Parathyroid adenoma (tissue), 2 donors: ENCODE measurements at regions not wholly inside any gene's neighbourhood (a gene's known extent, or its start where the extent isn't known, plus 50 kb on each side); places are given as distances from the start of the nearest gene placed in this dataset.

Experiments used
- H2AFZ ChIP-seq: fragments of 300-600 bp; sonication (generic); one replicate; pipeline ENCODE4 v1.7.0; 2017; ENCODE audit warnings: antibody characterized with exemption, mild to moderate bottlenecking
- H3K27ac ChIP-seq: fragments of 300-600 bp; sonication (generic); one replicate; pipeline ENCODE4 v1.7.0; 2017
- H3K27me3 ChIP-seq: fragments of 300-600 bp; sonication (generic); one replicate; pipeline ENCODE4 v1.7.0; 2017; ENCODE audit warnings: low read length; ENCODE audit not compliant: control insufficient read depth, insufficient read depth
- H3K36me3 ChIP-seq: fragments of 300-600 bp; sonication (generic); one replicate; pipeline ENCODE4 v1.7.0; 2017; ENCODE audit warnings: low read length; ENCODE audit not compliant: control insufficient read depth, insufficient read depth
- H3K4me1 ChIP-seq: fragments of 300-600 bp; sonication (generic); one replicate; pipeline ENCODE4 v1.7.0; 2017; ENCODE audit warnings: control low read depth
- H3K4me2 ChIP-seq: fragments of 300-600 bp; sonication (generic); one replicate; pipeline ENCODE4 v1.7.0; 2017; ENCODE audit warnings: low read length
- H3K4me3 ChIP-seq: fragments of 300-600 bp; sonication (generic); one replicate; pipeline ENCODE4 v1.7.0; 2017; ENCODE audit warnings: low read depth, low read length
- H3K79me2 ChIP-seq: fragments of 300-600 bp; sonication (generic); one replicate; pipeline ENCODE4 v1.7.0; 2017; ENCODE audit warnings: control low read depth
- H3K9ac ChIP-seq: fragments of 300-600 bp; sonication (generic); one replicate; pipeline ENCODE4 v1.7.0; 2017; ENCODE audit warnings: mild to moderate bottlenecking
- H3K9me3 ChIP-seq: fragments of 300-600 bp; sonication (generic); one replicate; pipeline ENCODE4 v1.7.0; 2017; ENCODE audit warnings: low read length; ENCODE audit not compliant: control insufficient read depth
- TF ChIP-seq, protein P1 (sequence below): fragments of 300-600 bp; sonication (generic); IDR thresholded peaks from one replicate; pipeline ENCODE4 v1.7.0; 2017; ENCODE audit warnings: antibody characterized with exemption, mild to moderate bottlenecking
- donor health status: primary hyperparathyroidism.

DNA sequence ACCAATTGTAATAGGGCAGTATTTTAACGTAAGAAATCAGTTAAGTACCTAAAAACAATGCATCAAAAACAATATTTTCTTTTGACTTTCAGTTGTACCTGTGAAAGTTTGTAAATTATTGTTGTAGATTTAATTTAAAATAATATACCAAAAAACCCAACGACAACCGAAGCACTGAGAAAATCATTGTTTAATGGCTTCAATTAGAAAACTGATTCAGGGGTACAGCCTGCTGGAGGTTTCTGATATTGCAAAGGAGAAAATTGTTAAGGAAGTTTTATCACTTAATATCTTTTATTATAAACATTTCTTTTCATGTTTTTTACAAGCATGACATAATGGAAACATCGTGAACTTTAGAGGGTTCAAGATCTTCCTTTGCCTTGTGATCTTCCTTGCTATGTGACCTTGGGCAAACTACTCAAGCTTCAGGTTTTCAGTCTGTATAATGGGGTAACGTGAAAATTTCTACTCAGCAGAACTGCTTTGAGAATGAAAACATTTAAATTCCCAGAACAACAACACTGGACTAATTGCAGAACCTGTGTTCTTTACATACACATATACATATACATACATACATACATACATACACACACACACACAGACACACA, 76.3 kb upstream of the GLS start:
- H3K4me1 ChIP-seq: peaks cover 44% of the 10 kb centered on the region
- H3K36me3 ChIP-seq: no peaks in the 10 kb centered on the region
- H3K4me2 ChIP-seq: peak overlapping the region; percentile 14
- H3K9me3 ChIP-seq: no peaks in the 10 kb centered on the region
- H3K27me3 ChIP-seq: no peaks in the 10 kb centered on the region
- TF ChIP-seq, protein P1, sequence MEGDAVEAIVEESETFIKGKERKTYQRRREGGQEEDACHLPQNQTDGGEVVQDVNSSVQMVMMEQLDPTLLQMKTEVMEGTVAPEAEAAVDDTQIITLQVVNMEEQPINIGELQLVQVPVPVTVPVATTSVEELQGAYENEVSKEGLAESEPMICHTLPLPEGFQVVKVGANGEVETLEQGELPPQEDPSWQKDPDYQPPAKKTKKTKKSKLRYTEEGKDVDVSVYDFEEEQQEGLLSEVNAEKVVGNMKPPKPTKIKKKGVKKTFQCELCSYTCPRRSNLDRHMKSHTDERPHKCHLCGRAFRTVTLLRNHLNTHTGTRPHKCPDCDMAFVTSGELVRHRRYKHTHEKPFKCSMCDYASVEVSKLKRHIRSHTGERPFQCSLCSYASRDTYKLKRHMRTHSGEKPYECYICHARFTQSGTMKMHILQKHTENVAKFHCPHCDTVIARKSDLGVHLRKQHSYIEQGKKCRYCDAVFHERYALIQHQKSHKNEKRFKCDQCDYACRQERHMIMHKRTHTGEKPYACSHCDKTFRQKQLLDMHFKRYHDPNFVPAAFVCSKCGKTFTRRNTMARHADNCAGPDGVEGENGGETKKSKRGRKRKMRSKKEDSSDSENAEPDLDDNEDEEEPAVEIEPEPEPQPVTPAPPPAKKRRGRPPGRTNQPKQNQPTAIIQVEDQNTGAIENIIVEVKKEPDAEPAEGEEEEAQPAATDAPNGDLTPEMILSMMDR: peak; percentile 78
- peak overlapping the region; percentile 4 for H3K27ac ChIP-seq
- H3K4me3 ChIP-seq: no peak overlapping the region
- H3K79me2 ChIP-seq: no peaks in the 10 kb centered on the region
- no peak overlapping the region for H3K9ac ChIP-seq
- H2AFZ ChIP-seq: peak overlapping the region; percentile 68

DNA sequence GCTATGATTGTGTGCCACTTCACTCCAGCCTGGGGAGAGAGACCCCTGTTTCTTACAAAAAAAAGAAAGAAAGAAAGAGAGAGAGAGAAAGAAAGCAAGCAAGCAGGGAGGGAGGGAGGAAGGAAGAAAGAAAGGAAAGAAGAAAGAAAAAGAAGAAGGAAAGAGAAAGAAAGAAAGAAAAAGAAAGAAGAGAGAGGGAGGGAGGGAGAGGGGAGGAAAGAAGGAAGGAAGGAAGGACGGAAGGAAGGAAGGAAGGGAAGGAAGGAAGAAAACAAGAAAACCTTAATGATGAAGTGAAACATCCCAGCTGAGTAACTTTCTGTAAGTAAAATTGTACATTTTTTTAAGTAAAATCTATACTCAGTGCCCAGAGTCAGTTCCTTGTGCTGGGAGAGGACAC, 75.5 kb upstream of the GLS start:
- no peaks in the 10 kb centered on the region for H3K36me3 ChIP-seq
- H3K4me1 ChIP-seq: peaks cover 44% of the 10 kb centered on the region
- H3K4me2 ChIP-seq: no peak overlapping the region
- H3K4me3 ChIP-seq: no peak overlapping the region
- TF ChIP-seq, protein P1: no peak
- H3K79me2 ChIP-seq: no peaks in the 10 kb centered on the region
- peak overlapping the region; percentile 22 for H2AFZ ChIP-seq
- no peaks in the 10 kb centered on the region for H3K27me3 ChIP-seq
- no peak overlapping the region for H3K9ac ChIP-seq
- H3K9me3 ChIP-seq: no peaks in the 10 kb centered on the region
- H3K27ac ChIP-seq: no peak overlapping the region

DNA sequence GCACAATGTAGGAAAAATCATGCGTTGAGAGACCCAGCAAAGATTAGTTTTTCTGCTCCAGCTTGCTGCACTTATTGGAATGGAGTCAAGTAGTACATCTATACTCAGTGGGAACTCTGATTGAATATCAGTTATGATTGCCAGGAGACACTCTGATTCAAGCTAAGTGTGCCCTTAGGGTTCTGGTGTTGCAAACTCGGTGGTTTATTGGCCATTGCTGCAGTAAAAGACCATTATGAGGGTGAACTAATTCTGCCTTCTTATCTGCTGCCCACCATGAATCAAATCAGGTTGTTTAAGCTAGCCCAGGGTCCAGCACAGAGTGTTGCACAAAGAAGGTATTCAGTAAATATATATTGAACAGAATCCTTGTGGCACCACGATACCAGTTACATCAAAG, 74.8 kb upstream of the GLS start:
- Histone ChIP-seq H3K27me3 (no peaks in the 10 kb centered on the region), H3K79me2 (no peaks in the 10 kb centered on the region), H3K36me3 (no peaks in the 10 kb centered on the region), H3K4me3 (no peak overlapping the region), H3K4me2 (no peak overlapping the region), H2AFZ (no peak overlapping the region), H3K4me1 (peaks cover 44% of the 10 kb centered on the region), H3K9ac (no peak overlapping the region), H3K9me3 (no peaks in the 10 kb centered on the region), H3K27ac (no peak overlapping the region)
- TF ChIP-seq, protein P1: no peak

DNA sequence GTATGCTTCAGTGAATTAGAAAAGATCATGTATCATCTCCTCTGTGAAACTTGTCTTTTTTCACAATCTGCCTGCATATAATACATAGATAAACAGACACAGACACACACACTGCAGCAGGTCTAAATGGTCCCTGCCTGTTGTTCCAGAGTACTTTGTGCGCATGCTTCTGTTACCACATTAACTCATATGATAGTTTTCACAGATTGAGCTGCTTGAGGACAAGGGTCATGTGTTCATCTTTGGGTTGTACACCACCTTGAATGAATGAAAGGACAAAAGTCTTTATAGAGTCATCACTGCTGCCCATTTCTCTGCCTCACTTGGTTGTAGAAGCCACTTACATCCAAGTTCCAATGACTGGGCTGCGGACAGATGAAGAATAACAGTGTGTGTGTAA, 72.7 kb upstream of the GLS start:
- no peaks in the 10 kb centered on the region for H3K27me3 ChIP-seq
- no peak overlapping the region for H3K4me2 ChIP-seq
- no peak overlapping the region for H3K9ac ChIP-seq
- H3K27ac ChIP-seq: peak overlapping the region; percentile 11
- no peak overlapping the region for H3K4me3 ChIP-seq
- H3K4me1 ChIP-seq: peaks cover 27% of the 10 kb centered on the region
- no peaks in the 10 kb centered on the region for H3K79me2 ChIP-seq
- H2AFZ ChIP-seq: no peak overlapping the region
- no peaks in the 10 kb centered on the region for H3K36me3 ChIP-seq
- TF ChIP-seq, protein P1: no peak
- H3K9me3 ChIP-seq: no peaks in the 10 kb centered on the region

DNA sequence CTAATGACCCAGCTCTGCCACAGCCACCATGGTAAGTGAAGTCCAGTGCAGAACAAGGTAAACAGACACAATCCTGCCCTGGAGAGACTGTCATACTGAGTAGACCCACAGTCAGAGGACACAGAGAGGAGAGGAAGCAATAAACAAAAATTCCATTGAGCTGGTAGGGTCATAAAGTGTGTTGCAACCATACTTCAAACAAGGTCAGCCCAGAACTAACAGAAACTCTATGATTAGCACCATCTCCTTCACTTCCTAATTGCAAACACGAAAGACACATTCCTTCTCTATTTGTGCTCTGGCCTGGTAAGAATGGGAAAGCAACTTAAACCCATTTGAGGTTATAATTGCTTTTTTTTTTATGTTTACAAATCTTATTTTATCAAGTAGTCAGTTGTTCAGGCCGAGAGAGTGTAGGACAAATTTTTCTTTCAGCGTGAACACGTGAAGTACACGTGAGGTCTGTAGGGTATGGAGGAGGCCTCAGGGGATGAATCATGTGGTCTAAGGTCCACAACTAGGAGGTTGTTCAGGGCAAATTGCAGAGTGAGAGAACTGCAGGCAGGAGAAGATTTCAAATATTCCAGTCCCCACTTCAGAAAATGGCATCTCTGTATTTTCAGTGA, 71.4 kb upstream of the GLS start:
- no peak overlapping the region for H3K4me2 ChIP-seq
- H3K4me3 ChIP-seq: no peak overlapping the region

More for the DNA sequence above, 71.4 kb upstream of the GLS start:
- no peaks in the 10 kb centered on the region for H3K27me3 ChIP-seq
- no peaks in the 10 kb centered on the region for H3K79me2 ChIP-seq
- H2AFZ ChIP-seq: no peak overlapping the region
- H3K4me1 ChIP-seq: peaks cover 17% of the 10 kb centered on the region
- H3K9me3 ChIP-seq: no peaks in the 10 kb centered on the region
- H3K27ac ChIP-seq: no peak overlapping the region
- TF ChIP-seq, protein P1: no peak
- no peak overlapping the region for H3K9ac ChIP-seq
- H3K36me3 ChIP-seq: no peaks in the 10 kb centered on the region
